CD4-positive, alpha-beta memory T cell (primary cell): ENCODE measurements at regions not wholly inside any gene's neighbourhood (a gene's known extent, or its start where the extent isn't known, plus 50 kb on each side); places are given as distances from the start of the nearest gene placed in this dataset.

ENCODE experiments used
- CTCF ChIA-PET: fragments of 350-600 bp; sonication (Branson Sonifier 250); formaldehyde crosslinking; loops from one replicate; lab custom pipeline; 2021; ENCODE audit warnings: inconsistent platforms; ENCODE audit not compliant: partially characterized antibody; lab: Charles Lee
- POLR2A ChIA-PET: fragments of 350-600 bp; sonication (Branson Sonifier 250); formaldehyde crosslinking; loops from one replicate; lab custom pipeline; 2021; ENCODE audit not compliant: partially characterized antibody; lab: Charles Lee
- DNase-seq, 5 donors: peaks; one replicate each; pipeline versions ENCODE4 v3.0.0 to v3.0.0-alpha.2; 2020 to 2022; ENCODE audit warnings: mixed read lengths in 1 of 5
- H3K27ac ChIP-seq: one replicate; pipeline ENCODE4 v1.7.0; 2013; ENCODE audit warnings: low read depth, low read length
- H3K27me3 ChIP-seq: 2 replicates; pipeline ENCODE4 v1.7.0; 2013; ENCODE audit warnings: mild to moderate bottlenecking, low read length, moderate library complexity; ENCODE audit not compliant: insufficient read depth
- H3K36me3 ChIP-seq: 2 replicates; pipeline ENCODE4 v1.7.0; 2013; ENCODE audit warnings: mild to moderate bottlenecking, low read length, moderate library complexity; ENCODE audit not compliant: insufficient read depth
- H3K4me1 ChIP-seq: 2 replicates; pipeline ENCODE4 v1.7.0; 2013; ENCODE audit warnings: mild to moderate bottlenecking, low read length, moderate library complexity; ENCODE audit not compliant: insufficient read depth
- H3K4me3 ChIP-seq, 2 donors: one replicate each; pipeline ENCODE4 v1.7.0; 2013; ENCODE audit warnings: low read length in 2 of 2, mild to moderate bottlenecking in 1 of 2
- H3K9me3 ChIP-seq, 2 donors: one replicate each; pipeline ENCODE4 v1.7.0; 2013; ENCODE audit warnings: low read length in 2 of 2, control low read depth in 1 of 2; ENCODE audit not compliant: control insufficient read depth in 1 of 2
- H3K27ac Mint-ChIP-seq, 7 donors: one replicate each; pipeline ENCODE4 v1.8.0; 2020 to 2021; ENCODE audit warnings: mixed read lengths in 7 of 7, mild to moderate bottlenecking in 6 of 7, inconsistent platforms in 3 of 7, moderate library complexity in 3 of 7
- H3K27me3 Mint-ChIP-seq, 2 donors: one replicate each; pipeline ENCODE4 v1.8.0; 2020 to 2021; ENCODE audit warnings: mixed read lengths in 2 of 2
- H3K36me3 Mint-ChIP-seq, 2 donors: one replicate each; pipeline ENCODE4 v1.8.0; 2020 to 2021; ENCODE audit warnings: mixed read lengths in 2 of 2, inconsistent platforms in 1 of 2, mild to moderate bottlenecking in 1 of 2
- H3K4me1 Mint-ChIP-seq, 4 donors: one replicate each; pipeline ENCODE4 v1.8.0; 2020 to 2021; ENCODE audit warnings: mixed read lengths in 4 of 4, mild to moderate bottlenecking in 1 of 4
- H3K4me3 Mint-ChIP-seq, 8 donors: one replicate each; pipeline ENCODE4 v1.8.0; 2020 to 2021; ENCODE audit warnings: mixed read lengths in 8 of 8, mild to moderate bottlenecking in 7 of 8, moderate library complexity in 6 of 8, inconsistent platforms in 3 of 8
- H3K9me3 Mint-ChIP-seq, 8 donors: one replicate each; pipeline ENCODE4 v1.8.0; 2020 to 2021; ENCODE audit warnings: mixed read lengths in 8 of 8, mild to moderate bottlenecking in 5 of 8, inconsistent platforms in 3 of 8, moderate library complexity in 1 of 8
- intact Hi-C: fragments of 100-400 bp; cut with micrococcal nuclease; formaldehyde crosslinking; loops from one replicate; pipeline ENCODE4 v1.15.1; 2023

DNA sequence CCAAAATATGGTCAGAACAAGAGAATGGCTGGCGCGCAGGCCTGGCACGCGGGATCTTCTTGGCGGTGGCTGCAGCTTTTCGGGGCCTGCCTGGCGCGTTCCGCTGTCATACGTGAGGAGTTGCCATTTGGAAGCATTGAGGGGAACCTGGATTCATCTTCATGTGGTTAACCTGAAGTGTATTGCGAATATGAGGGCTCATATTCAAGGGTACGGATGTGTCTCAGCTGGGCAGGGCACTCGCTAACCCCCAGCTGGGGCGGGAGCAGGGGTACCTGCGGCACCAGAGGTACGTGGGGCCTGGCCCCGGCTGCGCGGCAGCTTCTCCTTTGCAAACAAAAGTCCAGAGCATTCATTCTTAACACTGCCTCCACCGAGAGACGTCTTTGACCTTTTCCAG, 605.6 kb downstream of the QKI start:
- ChIA-PET POLR2A (no interaction called here), CTCF (no interaction called here)
- no peaks in the 10 kb centered on the region for H3K36me3 Mint-ChIP-seq
- no peak for DNase-seq
- Histone ChIP-seq H3K9me3 (no peaks in the 10 kb centered on the region), H3K4me3 (no peak overlapping the region), H3K27me3 (no peaks in the 10 kb centered on the region), H3K27ac (no peak overlapping the region), H3K4me1 (no peaks in the 10 kb centered on the region), H3K36me3 (no peaks in the 10 kb centered on the region)
- H3K4me1 Mint-ChIP-seq = no peaks in the 10 kb centered on the region
- no peak overlapping the region for H3K4me3 Mint-ChIP-seq
- H3K27me3 Mint-ChIP-seq = no peaks in the 10 kb centered on the region
- intact Hi-C loops = no loop called here
- peaks cover 0 to 3% (median 0%) of the 10 kb centered on the region in 8 donors for H3K9me3 Mint-ChIP-seq
- no peak overlapping the region for H3K27ac Mint-ChIP-seq

DNA sequence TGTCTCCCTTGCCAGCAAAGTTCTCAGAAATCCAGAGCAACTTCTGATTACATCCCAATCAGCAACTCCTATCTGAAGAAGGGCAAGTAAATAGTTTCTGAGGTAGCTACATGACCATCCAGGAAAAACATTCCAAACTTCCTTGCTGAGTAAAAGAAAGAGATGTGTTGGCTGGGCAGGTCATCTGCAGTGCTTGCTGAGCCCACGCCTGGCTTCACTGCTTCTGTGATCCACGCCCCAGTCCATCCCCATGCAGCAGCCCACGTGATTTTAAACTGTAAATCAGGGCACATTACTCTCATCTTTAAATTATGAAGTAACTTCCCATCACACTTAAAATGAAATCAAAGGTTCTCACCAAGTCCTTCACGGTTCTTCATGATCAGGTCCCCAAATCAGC, 603.6 kb downstream of the QKI start:
- no peak overlapping the region for H3K27ac Mint-ChIP-seq
- Histone ChIP-seq H3K36me3 (no peaks in the 10 kb centered on the region), H3K27me3 (no peaks in the 10 kb centered on the region), H3K27ac (no peak overlapping the region), H3K4me3 (no peak overlapping the region), H3K4me1 (no peaks in the 10 kb centered on the region), H3K9me3 (no peaks in the 10 kb centered on the region)
- H3K9me3 Mint-ChIP-seq = peaks cover 0 to 3% (median 0%) of the 10 kb centered on the region in 8 donors
- no peak overlapping the region for H3K4me3 Mint-ChIP-seq
- no peaks in the 10 kb centered on the region for H3K36me3 Mint-ChIP-seq
- POLR2A ChIA-PET = no interaction called here
- intact Hi-C loops = no loop called here
- no peak for DNase-seq
- no peaks in the 10 kb centered on the region for H3K4me1 Mint-ChIP-seq
- no peaks in the 10 kb centered on the region for H3K27me3 Mint-ChIP-seq
- CTCF ChIA-PET = no interaction called here

DNA sequence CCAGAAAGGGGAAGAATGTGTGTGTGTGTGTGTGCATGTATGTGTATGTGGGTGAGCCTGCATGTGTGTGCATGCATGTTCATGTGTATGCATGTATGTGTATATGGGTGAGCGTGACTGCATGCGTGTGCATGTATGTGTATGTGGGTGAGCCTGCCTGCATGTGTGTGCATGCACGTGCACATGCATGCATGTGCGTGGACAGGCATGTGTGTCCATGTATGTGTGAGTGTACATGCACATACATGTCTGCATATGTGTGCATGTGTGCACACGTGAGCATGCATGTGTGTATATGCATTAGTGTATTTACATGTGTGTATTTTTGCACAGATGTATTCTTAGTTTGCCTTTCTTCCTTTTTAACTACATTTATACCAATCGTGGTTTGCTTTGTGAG, 601.5 kb downstream of the QKI start:
- CTCF ChIA-PET = no interaction called here

DNA sequence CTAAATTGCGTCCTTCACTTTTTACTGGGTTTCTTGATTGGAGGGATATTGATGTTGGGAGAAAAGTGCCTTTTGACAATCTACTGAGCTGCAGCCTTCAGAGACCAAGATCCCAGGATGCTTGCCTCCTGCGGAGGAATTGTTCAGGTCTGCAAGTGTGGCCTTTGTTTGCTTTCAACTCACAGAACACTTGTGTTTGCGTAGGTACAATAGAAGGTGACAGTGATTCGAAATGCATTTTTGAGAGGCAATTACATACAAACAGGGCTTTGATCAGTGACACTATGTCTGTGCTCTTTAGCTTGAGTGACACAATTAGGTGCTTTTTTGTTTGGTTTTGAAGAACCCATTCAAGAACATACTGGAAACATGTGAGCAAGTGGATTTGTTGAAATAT, 600.6 kb downstream of the QKI start:
- Mint-ChIP-seq H3K36me3 (no peaks in the 10 kb centered on the region), H3K4me3 (no peak overlapping the region), H3K4me1 (no peaks in the 10 kb centered on the region), H3K9me3 (peaks cover 0 to 3% (median 0%) of the 10 kb centered on the region in 8 donors), H3K27ac (no peak overlapping the region), H3K27me3 (no peaks in the 10 kb centered on the region)
- ChIA-PET POLR2A (no interaction called here), CTCF (no interaction called here)
- DNase-seq = no peak
- intact Hi-C loops = no loop called here
- Histone ChIP-seq H3K9me3 (no peaks in the 10 kb centered on the region), H3K4me3 (no peak overlapping the region), H3K36me3 (no peaks in the 10 kb centered on the region), H3K27me3 (no peaks in the 10 kb centered on the region), H3K4me1 (no peaks in the 10 kb centered on the region), H3K27ac (no peak overlapping the region)

More for the DNA sequence above, 601.5 kb downstream of the QKI start:
- no peaks in the 10 kb centered on the region for H3K4me1 ChIP-seq
- no peak overlapping the region for H3K4me3 Mint-ChIP-seq
- no peak overlapping the region for H3K27ac Mint-ChIP-seq
- H3K27me3 Mint-ChIP-seq = no peaks in the 10 kb centered on the region
- no peaks in the 10 kb centered on the region for H3K27me3 ChIP-seq
- H3K27ac ChIP-seq = no peak overlapping the region
- H3K36me3 ChIP-seq = no peaks in the 10 kb centered on the region
- no peak for DNase-seq
- no peaks in the 10 kb centered on the region for H3K36me3 Mint-ChIP-seq
- H3K9me3 ChIP-seq = no peaks in the 10 kb centered on the region
- H3K4me3 ChIP-seq = no peak overlapping the region
- H3K4me1 Mint-ChIP-seq = no peaks in the 10 kb centered on the region
- POLR2A ChIA-PET = no interaction called here
- intact Hi-C loops = no loop called here
- H3K9me3 Mint-ChIP-seq = peaks cover 0 to 3% (median 0%) of the 10 kb centered on the region in 8 donors

DNA sequence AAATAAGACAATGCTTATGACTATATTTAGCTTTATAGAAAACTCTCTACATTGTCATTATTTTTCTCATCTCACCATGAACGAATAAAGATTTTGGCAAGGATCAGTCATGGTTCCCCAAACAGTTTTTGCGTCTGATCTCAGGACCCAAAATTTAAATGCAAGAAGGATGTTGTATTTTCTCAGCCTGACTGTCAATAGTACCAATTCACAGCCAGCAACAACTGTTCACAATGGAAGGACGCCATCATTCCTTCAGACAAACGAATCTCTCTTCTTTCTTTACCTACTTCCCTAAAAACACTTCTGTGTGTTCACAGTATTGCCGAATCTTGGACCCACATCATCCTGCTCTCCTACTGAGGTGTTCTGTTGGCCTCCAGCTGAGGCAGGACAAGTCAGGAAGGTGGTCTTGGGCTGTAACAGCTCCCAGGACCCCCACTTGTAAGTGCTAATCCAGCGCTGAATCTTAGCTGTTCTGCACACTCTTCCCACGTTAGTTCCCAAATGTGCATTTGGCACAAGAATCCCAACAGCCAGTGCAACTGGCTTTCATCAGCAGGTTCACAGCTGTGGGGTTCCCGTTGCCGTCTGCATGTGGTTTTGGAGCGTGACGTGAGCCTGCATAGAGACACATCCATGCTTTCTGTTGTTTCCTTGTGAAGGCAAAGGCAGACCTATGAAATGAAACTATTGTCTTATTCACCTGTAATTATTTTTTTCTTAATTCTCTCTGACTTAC, 600.0 kb downstream of the QKI start:
- Mint-ChIP-seq H3K27me3 (no peaks in the 10 kb centered on the region), H3K4me3 (no peak overlapping the region)
- POLR2A ChIA-PET = no interaction called here

DNA sequence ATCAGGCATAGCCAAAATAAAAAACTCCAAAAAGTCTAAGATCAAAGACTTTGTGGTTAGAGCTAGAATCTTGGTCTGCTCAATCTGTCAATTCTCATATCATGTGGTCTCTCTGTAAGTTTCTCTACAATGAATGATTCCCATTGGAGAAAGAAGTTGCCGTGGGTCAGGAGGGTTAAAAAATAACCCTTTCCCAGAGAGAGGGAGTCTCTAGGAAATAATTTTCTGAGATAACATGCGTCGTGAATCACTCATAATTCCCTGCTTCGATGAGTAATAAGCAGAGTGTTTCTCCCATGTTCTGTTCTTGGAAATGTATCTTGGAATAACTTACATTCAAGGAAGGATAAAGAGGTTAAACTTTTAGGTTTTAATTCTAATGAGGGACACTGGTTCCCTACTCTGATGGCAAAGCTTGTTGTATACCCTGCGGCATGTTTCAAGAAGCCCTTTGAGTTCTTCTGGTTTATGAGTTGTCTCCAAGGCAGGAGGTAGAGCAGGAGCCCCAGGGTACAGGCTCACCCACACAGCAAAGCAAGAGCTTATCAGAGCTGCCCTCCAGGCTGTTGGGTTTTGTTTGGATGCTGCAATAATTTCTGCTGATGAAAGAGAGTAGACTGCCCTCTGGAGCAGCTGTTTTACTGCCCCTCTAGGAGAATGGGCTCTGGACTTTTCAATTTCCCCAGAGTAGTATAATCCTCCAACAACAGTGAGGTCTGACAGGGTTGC, 599.1 kb downstream of the QKI start:
- Mint-ChIP-seq H3K27ac (no peak overlapping the region), H3K36me3 (no peaks in the 10 kb centered on the region), H3K9me3 (peaks cover 0 to 2% (median 0%) of the 10 kb centered on the region in 8 donors), H3K4me3 (no peak overlapping the region), H3K4me1 (no peaks in the 10 kb centered on the region), H3K27me3 (peaks cover 0 to under 1% of the 10 kb centered on the region in 2 donors)
- no peak overlapping the region for H3K27ac ChIP-seq
- POLR2A ChIA-PET = no interaction called here
- no peaks in the 10 kb centered on the region for H3K9me3 ChIP-seq
- DNase-seq = no peak
- CTCF ChIA-PET = no interaction called here
- H3K27me3 ChIP-seq = no peaks in the 10 kb centered on the region
- H3K36me3 ChIP-seq = no peaks in the 10 kb centered on the region
- no peak overlapping the region for H3K4me3 ChIP-seq
- H3K4me1 ChIP-seq = no peaks in the 10 kb centered on the region
- intact Hi-C loops = no loop called here

More for the DNA sequence above, 600.0 kb downstream of the QKI start:
- Histone ChIP-seq H3K27me3 (no peaks in the 10 kb centered on the region), H3K27ac (no peak overlapping the region), H3K4me3 (no peak overlapping the region), H3K9me3 (no peaks in the 10 kb centered on the region), H3K4me1 (no peaks in the 10 kb centered on the region), H3K36me3 (no peaks in the 10 kb centered on the region)
- H3K36me3 Mint-ChIP-seq = no peaks in the 10 kb centered on the region
- H3K27ac Mint-ChIP-seq = no peak overlapping the region
- H3K9me3 Mint-ChIP-seq = peaks cover 0 to 2% (median 0%) of the 10 kb centered on the region in 8 donors
- no peak for DNase-seq
- CTCF ChIA-PET = no interaction called here
- intact Hi-C loops = no loop called here
- no peaks in the 10 kb centered on the region for H3K4me1 Mint-ChIP-seq

DNA sequence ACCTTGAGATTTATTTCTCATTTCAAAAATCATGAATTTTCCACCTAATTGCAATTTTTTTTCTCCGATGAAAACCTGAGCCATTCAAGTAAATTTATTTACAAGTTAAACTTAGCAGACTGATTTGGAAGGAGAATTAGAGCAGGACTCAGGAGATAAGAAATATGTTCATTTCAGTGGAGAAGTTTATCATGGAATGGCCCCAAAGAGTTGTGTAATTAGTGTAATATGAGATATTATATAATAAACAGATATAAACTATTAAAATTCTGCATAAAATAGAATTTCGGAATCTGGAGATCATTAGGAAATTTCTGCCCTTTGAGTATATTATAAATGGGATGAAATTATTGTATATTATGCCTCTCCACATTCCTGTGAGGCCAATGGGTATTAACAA, 596.8 kb downstream of the QKI start:
- no peak for DNase-seq
- H3K27ac Mint-ChIP-seq = no peak overlapping the region
- intact Hi-C loops = no loop called here
- H3K36me3 Mint-ChIP-seq = no peaks in the 10 kb centered on the region
- H3K9me3 ChIP-seq = no peaks in the 10 kb centered on the region
- peaks cover 0 to 2% (median 0%) of the 10 kb centered on the region in 8 donors for H3K9me3 Mint-ChIP-seq
- H3K27me3 ChIP-seq = no peaks in the 10 kb centered on the region
- H3K4me1 ChIP-seq = no peaks in the 10 kb centered on the region
- ChIA-PET CTCF (no interaction called here), POLR2A (no interaction called here)
- H3K4me1 Mint-ChIP-seq = no peaks in the 10 kb centered on the region
- no peaks in the 10 kb centered on the region for H3K36me3 ChIP-seq
- peaks cover 0 to 6% of the 10 kb centered on the region in 2 donors for H3K27me3 Mint-ChIP-seq
- no peak overlapping the region for H3K4me3 ChIP-seq
- no peak overlapping the region for H3K27ac ChIP-seq
- H3K4me3 Mint-ChIP-seq = no peak overlapping the region
